ENCODE measurements at regions not wholly inside any gene's neighbourhood (a gene's known extent, or its start where the extent isn't known, plus 50 kb on each side); places are given as distances from the start of the nearest gene placed in this dataset.

GRCh38 chr15:67973846-67974245, 80.3 kb upstream of the PIAS1 start:
- DNase-seq (ENCODE audit: low read depth): no peak
- no peak overlapping the region for H3K9ac ChIP-seq (ENCODE audit: low read length)
- H3K4me1 ChIP-seq (ENCODE audit: control insufficient read depth, insufficient read depth, low read length): no peaks in the 10 kb centered on the region
- no peak overlapping the region for H3K4me3 ChIP-seq (ENCODE audit: low read length)
- no peaks in the 10 kb centered on the region for H3K36me3 ChIP-seq (ENCODE audit: control insufficient read depth, insufficient read depth, low read length, severe bottlenecking)
- H3K27me3 ChIP-seq (replicated peaks; ENCODE audit: control insufficient read depth, insufficient read depth, low read length): no peaks in the 10 kb centered on the region
- H3K9me3 ChIP-seq (ENCODE audit: control insufficient read depth, low read length): peaks cover 2% of the 10 kb centered on the region

- no peaks in the 10 kb centered on the region for H3K36me3 ChIP-seq (ENCODE audit: control insufficient read depth, insufficient read depth, low read length, severe bottlenecking)
- H3K4me1 ChIP-seq (ENCODE audit: control insufficient read depth, insufficient read depth, low read length): no peaks in the 10 kb centered on the region
- H3K9me3 ChIP-seq (ENCODE audit: control insufficient read depth, low read length): peaks cover 6% of the 10 kb centered on the region
- peak; percentile 15 for DNase-seq (ENCODE audit: low read depth)
- H3K4me3 ChIP-seq (ENCODE audit: low read length): no peak overlapping the region
- peaks cover 3% of the 10 kb centered on the region for H3K27me3 ChIP-seq (replicated peaks; ENCODE audit: control insufficient read depth, insufficient read depth, low read length)
- H3K9ac ChIP-seq (ENCODE audit: low read length): no peak overlapping the region
Observed at GRCh38 chr15:67976506-67977073, 77.5 kb upstream of the PIAS1 start.

GRCh38 chr15:67977414-67978089, 76.6 kb upstream of the PIAS1 start:
- H3K4me1 ChIP-seq (ENCODE audit: control insufficient read depth, insufficient read depth, low read length): no peaks in the 10 kb centered on the region
- H3K27me3 ChIP-seq (replicated peaks; ENCODE audit: control insufficient read depth, insufficient read depth, low read length): peaks cover 4% of the 10 kb centered on the region
- H3K36me3 ChIP-seq (ENCODE audit: control insufficient read depth, insufficient read depth, low read length, severe bottlenecking): no peaks in the 10 kb centered on the region

GRCh38 chr15:67979281-67979680, 74.8 kb upstream of the PIAS1 start:
- Histone ChIP-seq H3K27me3 (replicated peaks; ENCODE audit: control insufficient read depth, insufficient read depth, low read length) (peaks cover 4% of the 10 kb centered on the region), H3K4me1 (ENCODE audit: control insufficient read depth, insufficient read depth, low read length) (no peaks in the 10 kb centered on the region), H3K9ac (ENCODE audit: low read length) (no peak overlapping the region), H3K36me3 (ENCODE audit: control insufficient read depth, insufficient read depth, low read length, severe bottlenecking) (no peaks in the 10 kb centered on the region), H3K9me3 (ENCODE audit: control insufficient read depth, low read length) (peaks cover 6% of the 10 kb centered on the region), H3K4me3 (ENCODE audit: low read length) (no peak overlapping the region)
- no peak for DNase-seq (ENCODE audit: low read depth)

More at GRCh38 chr15:67977414-67978089, 76.6 kb upstream of the PIAS1 start:
- DNase-seq (ENCODE audit: low read depth): no peak
- H3K9ac ChIP-seq (ENCODE audit: low read length): no peak overlapping the region
- peaks cover 6% of the 10 kb centered on the region for H3K9me3 ChIP-seq (ENCODE audit: control insufficient read depth, low read length)
- no peak overlapping the region for H3K4me3 ChIP-seq (ENCODE audit: low read length)

DNA sequence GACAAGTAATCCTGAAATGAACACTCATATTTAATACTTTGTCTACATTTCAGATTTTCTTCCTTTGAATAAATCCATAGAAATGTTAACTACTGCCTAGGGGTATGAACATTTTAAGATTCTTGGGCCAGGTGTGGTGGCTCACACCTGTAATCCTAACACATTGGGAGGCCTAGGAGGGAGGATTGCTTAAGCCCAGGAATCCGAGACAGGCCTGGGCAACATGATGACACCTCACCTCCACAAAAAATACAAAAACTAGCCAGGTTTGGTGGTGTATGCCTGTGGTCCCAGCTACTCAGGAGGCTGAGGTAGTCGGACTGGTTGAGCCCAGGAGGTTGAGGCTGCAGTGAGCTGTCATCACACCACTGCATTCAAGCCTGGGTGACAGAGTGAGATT, 73.9 kb upstream of the PIAS1 start:
- no peaks in the 10 kb centered on the region for H3K4me1 ChIP-seq (ENCODE audit: control insufficient read depth, insufficient read depth, low read length)
- no peak overlapping the region for H3K4me3 ChIP-seq (ENCODE audit: low read length)
- peaks cover 4% of the 10 kb centered on the region for H3K27me3 ChIP-seq (replicated peaks; ENCODE audit: control insufficient read depth, insufficient read depth, low read length)
- H3K9me3 ChIP-seq (ENCODE audit: control insufficient read depth, low read length): peaks cover 6% of the 10 kb centered on the region
- no peak overlapping the region for H3K9ac ChIP-seq (ENCODE audit: low read length)
- DNase-seq (ENCODE audit: low read depth): no peak
- H3K36me3 ChIP-seq (ENCODE audit: control insufficient read depth, insufficient read depth, low read length, severe bottlenecking): no peaks in the 10 kb centered on the region

DNA sequence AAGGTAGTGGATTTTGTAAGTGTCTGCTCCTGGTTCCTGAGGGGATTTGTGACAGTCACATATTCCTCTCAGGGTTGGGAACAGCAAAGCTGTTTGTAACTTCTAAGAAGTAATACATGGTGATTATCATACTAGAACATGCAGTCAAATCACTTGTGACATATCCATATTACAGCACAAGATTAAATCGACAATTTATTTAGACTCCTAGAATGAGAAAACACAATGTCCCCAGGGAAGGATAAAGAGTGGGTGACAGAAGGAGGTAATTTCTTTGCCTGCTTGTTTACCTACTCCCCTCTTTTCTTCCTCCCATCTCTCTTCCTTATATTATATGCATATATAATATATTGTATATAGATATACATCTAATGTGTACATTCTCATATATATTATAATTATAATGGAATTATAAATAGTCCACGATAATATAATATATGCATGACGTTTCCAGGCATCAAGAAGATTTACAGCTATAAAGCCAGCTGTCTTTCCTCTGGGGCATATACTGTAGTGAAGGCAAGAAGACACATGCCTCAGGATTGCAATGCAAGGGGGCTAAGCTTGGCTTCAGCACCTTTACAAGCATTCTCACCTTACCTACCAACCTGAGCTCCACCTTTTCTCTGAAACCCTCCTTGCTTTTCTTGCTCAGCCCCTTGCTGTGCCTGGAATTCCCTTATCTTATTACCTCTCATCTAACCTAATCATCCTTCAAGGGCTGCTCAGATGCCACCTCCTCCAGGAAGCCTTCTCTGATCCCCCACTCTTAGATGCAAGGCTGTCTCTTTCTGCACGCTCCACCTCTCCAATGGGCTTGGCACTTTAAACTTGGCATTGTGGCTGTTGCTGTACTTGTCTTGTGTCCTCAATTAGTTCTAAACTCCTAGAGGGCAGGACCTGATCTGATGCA, 73.1 kb upstream of the PIAS1 start:
- Histone ChIP-seq H3K4me3 (ENCODE audit: low read length) (no peak overlapping the region), H3K36me3 (ENCODE audit: control insufficient read depth, insufficient read depth, low read length, severe bottlenecking) (no peaks in the 10 kb centered on the region), H3K9me3 (ENCODE audit: control insufficient read depth, low read length) (peaks cover 6% of the 10 kb centered on the region), H3K27me3 (replicated peaks; ENCODE audit: control insufficient read depth, insufficient read depth, low read length) (peaks cover 4% of the 10 kb centered on the region), H3K4me1 (ENCODE audit: control insufficient read depth, insufficient read depth, low read length) (no peaks in the 10 kb centered on the region), H3K9ac (ENCODE audit: low read length) (no peak overlapping the region)
- no peak for DNase-seq (ENCODE audit: low read depth)

DNA sequence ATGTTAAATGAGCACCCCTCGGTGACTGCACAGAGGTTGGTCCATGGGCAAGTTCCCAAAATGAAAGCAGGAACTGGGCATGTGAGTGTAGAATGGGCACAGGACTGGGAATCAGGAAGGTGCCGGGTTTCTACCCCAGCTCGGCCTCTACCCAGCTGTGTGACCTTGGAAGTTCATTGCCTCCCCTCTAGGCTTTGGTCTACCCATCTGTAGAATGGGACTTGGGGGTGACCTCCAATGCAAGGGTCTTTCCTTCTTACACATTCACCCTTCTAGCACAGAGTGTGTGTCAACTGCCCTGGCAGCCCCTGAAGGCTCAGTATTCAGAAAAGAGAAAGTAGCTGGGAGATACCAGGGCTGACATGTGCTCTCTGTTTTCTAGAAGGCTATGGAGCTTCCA, 72.3 kb upstream of the PIAS1 start:
- H3K4me1 ChIP-seq (ENCODE audit: control insufficient read depth, insufficient read depth, low read length): no peaks in the 10 kb centered on the region
- H3K27me3 ChIP-seq (replicated peaks; ENCODE audit: control insufficient read depth, insufficient read depth, low read length): peaks cover 4% of the 10 kb centered on the region
- H3K9ac ChIP-seq (ENCODE audit: low read length): no peak overlapping the region
- no peak for DNase-seq (ENCODE audit: low read depth)
- no peaks in the 10 kb centered on the region for H3K36me3 ChIP-seq (ENCODE audit: control insufficient read depth, insufficient read depth, low read length, severe bottlenecking)
- peaks cover 6% of the 10 kb centered on the region for H3K9me3 ChIP-seq (ENCODE audit: control insufficient read depth, low read length)
- no peak overlapping the region for H3K4me3 ChIP-seq (ENCODE audit: low read length)

GRCh38 chr15:67991706-67992105, 62.4 kb upstream of the PIAS1 start:
- Histone ChIP-seq H3K9ac (ENCODE audit: low read length) (no peak overlapping the region), H3K4me3 (ENCODE audit: low read length) (no peak overlapping the region), H3K4me1 (ENCODE audit: control insufficient read depth, insufficient read depth, low read length) (no peaks in the 10 kb centered on the region)

GRCh38 chr15:67992411-67992810, 61.7 kb upstream of the PIAS1 start:
- H3K9ac ChIP-seq (ENCODE audit: low read length): no peak overlapping the region
- H3K27me3 ChIP-seq (replicated peaks; ENCODE audit: control insufficient read depth, insufficient read depth, low read length): peaks cover 17% of the 10 kb centered on the region
- peak; percentile 57 for DNase-seq (ENCODE audit: low read depth)
- H3K4me1 ChIP-seq (ENCODE audit: control insufficient read depth, insufficient read depth, low read length): no peaks in the 10 kb centered on the region
- H3K36me3 ChIP-seq (ENCODE audit: control insufficient read depth, insufficient read depth, low read length, severe bottlenecking): no peaks in the 10 kb centered on the region
- no peaks in the 10 kb centered on the region for H3K9me3 ChIP-seq (ENCODE audit: control insufficient read depth, low read length)
- H3K4me3 ChIP-seq (ENCODE audit: low read length): no peak overlapping the region

More at GRCh38 chr15:67991706-67992105, 62.4 kb upstream of the PIAS1 start:
- Histone ChIP-seq H3K36me3 (ENCODE audit: control insufficient read depth, insufficient read depth, low read length, severe bottlenecking) (no peaks in the 10 kb centered on the region), H3K27me3 (replicated peaks; ENCODE audit: control insufficient read depth, insufficient read depth, low read length) (peaks cover 21% of the 10 kb centered on the region), H3K9me3 (ENCODE audit: control insufficient read depth, low read length) (no peaks in the 10 kb centered on the region)
- no peak for DNase-seq (ENCODE audit: low read depth)

DNA sequence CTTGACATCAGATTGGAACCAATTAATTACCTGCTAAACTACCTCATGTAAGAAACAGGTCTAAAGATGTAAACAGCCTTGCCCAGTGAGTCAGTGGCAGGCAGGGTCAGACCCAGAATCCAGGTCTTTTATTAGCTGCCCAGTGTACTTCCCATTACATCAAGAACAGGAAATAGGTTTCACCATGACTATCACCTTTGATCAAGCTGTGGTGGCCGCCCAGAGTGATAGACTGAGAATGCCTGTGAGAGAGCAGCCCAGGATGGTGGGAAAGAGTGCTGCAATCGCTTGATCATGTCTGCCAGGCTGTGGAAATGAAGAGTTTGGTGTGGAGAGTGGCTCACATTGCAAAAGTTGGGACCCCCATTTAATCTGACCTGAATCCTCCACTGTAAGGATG, 61.3 kb upstream of the PIAS1 start:
- H3K9ac ChIP-seq (ENCODE audit: low read length): no peak overlapping the region
- no peak for DNase-seq (ENCODE audit: low read depth)
- H3K4me1 ChIP-seq (ENCODE audit: control insufficient read depth, insufficient read depth, low read length): peaks cover 1% of the 10 kb centered on the region

GRCh38 chr15:67997996-67998395, 56.1 kb upstream of the PIAS1 start:
- DNase-seq (ENCODE audit: low read depth): peak; percentile 68
- Histone ChIP-seq H3K27me3 (replicated peaks; ENCODE audit: control insufficient read depth, insufficient read depth, low read length) (no peaks in the 10 kb centered on the region), H3K9me3 (ENCODE audit: control insufficient read depth, low read length) (no peaks in the 10 kb centered on the region), H3K9ac (ENCODE audit: low read length) (no peak overlapping the region), H3K4me1 (ENCODE audit: control insufficient read depth, insufficient read depth, low read length) (peaks cover 17% of the 10 kb centered on the region), H3K36me3 (ENCODE audit: control insufficient read depth, insufficient read depth, low read length, severe bottlenecking) (no peaks in the 10 kb centered on the region), H3K4me3 (ENCODE audit: low read length) (no peak overlapping the region)

More for the DNA sequence above, 61.3 kb upstream of the PIAS1 start:
- Histone ChIP-seq H3K4me3 (ENCODE audit: low read length) (no peak overlapping the region), H3K36me3 (ENCODE audit: control insufficient read depth, insufficient read depth, low read length, severe bottlenecking) (no peaks in the 10 kb centered on the region), H3K9me3 (ENCODE audit: control insufficient read depth, low read length) (no peaks in the 10 kb centered on the region), H3K27me3 (replicated peaks; ENCODE audit: control insufficient read depth, insufficient read depth, low read length) (peaks cover 14% of the 10 kb centered on the region)
